Body of pancreas (tissue), 4 donors: ENCODE measurements at regions not wholly inside any gene's neighbourhood (a gene's known extent, or its start where the extent isn't known, plus 50 kb on each side); places are given as distances from the start of the nearest gene placed in this dataset.

ENCODE experiments used
- POLR2A ChIP-seq, 3 donors: fragments of 450-650 bp; IDR thresholded peaks; one replicate each; pipeline ENCODE4 v1.6.1; 2016; ENCODE audit warnings: antibody characterized with exemption in 3 of 3, mild to moderate bottlenecking in 2 of 3
- TF ChIP-seq, protein P1 (sequence below), 7 experiments: fragments of 450-650 bp in 4 of 7; fragments of 200-600 bp in 3 of 7; sonication (generic) in 3 of 7; IDR thresholded peaks; one replicate each; pipeline ENCODE4 v1.5.1; 2016 to 2019; ENCODE audit warnings: antibody characterized with exemption in 7 of 7

DNA sequence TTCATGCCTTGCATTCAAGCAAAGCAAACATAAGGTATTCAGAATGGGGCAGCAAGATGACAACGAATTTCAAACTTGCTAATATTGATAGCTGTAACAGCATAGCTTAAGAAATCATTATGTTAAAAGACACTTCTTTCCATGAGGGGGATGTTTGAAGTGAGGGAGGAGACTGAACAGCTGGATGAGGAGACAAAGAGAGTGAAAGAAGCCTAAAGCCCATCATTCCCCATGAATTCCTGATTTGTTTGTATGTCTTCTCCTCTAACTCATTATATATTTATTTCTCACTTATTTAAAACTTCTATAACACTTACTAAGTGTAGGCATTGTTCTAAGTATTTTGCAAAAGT, 125.2 kb upstream of the PBX1 start:
- TF ChIP-seq, protein P1, sequence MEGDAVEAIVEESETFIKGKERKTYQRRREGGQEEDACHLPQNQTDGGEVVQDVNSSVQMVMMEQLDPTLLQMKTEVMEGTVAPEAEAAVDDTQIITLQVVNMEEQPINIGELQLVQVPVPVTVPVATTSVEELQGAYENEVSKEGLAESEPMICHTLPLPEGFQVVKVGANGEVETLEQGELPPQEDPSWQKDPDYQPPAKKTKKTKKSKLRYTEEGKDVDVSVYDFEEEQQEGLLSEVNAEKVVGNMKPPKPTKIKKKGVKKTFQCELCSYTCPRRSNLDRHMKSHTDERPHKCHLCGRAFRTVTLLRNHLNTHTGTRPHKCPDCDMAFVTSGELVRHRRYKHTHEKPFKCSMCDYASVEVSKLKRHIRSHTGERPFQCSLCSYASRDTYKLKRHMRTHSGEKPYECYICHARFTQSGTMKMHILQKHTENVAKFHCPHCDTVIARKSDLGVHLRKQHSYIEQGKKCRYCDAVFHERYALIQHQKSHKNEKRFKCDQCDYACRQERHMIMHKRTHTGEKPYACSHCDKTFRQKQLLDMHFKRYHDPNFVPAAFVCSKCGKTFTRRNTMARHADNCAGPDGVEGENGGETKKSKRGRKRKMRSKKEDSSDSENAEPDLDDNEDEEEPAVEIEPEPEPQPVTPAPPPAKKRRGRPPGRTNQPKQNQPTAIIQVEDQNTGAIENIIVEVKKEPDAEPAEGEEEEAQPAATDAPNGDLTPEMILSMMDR (IDR thresholded peaks at IDR 0.05) = no peak
- TF ChIP-seq POLR2A (IDR thresholded peaks at IDR 0.05) = no peak
